Activated naive CD8-positive, alpha-beta T cell treated with anti-CD3 and anti-CD28 coated beads for 36 hours (primary cell): ENCODE measurements at regions not wholly inside any gene's neighbourhood (a gene's known extent, or its start where the extent isn't known, plus 50 kb on each side); places are given as distances from the start of the nearest gene placed in this dataset.

Experiments
- DNase-seq: peaks from one replicate; pipeline ENCODE4 v3.0.0; 2021
- H3K27ac Mint-ChIP-seq: one replicate; pipeline ENCODE4 v1.8.0; 2022; ENCODE audit warnings: mild to moderate bottlenecking, moderate library complexity, mixed read lengths
- H3K27me3 Mint-ChIP-seq: one replicate; pipeline ENCODE4 v1.8.0; 2022; ENCODE audit warnings: mild to moderate bottlenecking, mixed read lengths
- H3K36me3 Mint-ChIP-seq: one replicate; pipeline ENCODE4 v1.8.0; 2021; ENCODE audit warnings: mild to moderate bottlenecking, mixed read lengths
- H3K4me1 Mint-ChIP-seq: one replicate; pipeline ENCODE4 v1.8.0; 2021; ENCODE audit warnings: mixed read lengths
- H3K4me3 Mint-ChIP-seq: one replicate; pipeline ENCODE4 v1.8.0; 2022; ENCODE audit warnings: mild to moderate bottlenecking, moderate library complexity, mixed read lengths
- H3K9me3 Mint-ChIP-seq: one replicate; pipeline ENCODE4 v1.8.0; 2022; ENCODE audit warnings: mixed read lengths

- Mint-ChIP-seq H3K9me3 (peaks cover 3% of the 10 kb centered on the region), H3K27ac (no peak overlapping the region), H3K4me1 (peaks cover 6% of the 10 kb centered on the region), H3K4me3 (no peak overlapping the region), H3K36me3 (peaks cover 3% of the 10 kb centered on the region), H3K27me3 (peaks cover 4% of the 10 kb centered on the region)
- DNase-seq: no peak
Measured at GRCh38 chr14:51189600-51190376, 50.3 kb upstream of the TMX1 start.
